ENCODE measurements at regions not wholly inside any gene's neighbourhood (a gene's known extent, or its start where the extent isn't known, plus 50 kb on each side); places are given as distances from the start of the nearest gene placed in this dataset.

DNA sequence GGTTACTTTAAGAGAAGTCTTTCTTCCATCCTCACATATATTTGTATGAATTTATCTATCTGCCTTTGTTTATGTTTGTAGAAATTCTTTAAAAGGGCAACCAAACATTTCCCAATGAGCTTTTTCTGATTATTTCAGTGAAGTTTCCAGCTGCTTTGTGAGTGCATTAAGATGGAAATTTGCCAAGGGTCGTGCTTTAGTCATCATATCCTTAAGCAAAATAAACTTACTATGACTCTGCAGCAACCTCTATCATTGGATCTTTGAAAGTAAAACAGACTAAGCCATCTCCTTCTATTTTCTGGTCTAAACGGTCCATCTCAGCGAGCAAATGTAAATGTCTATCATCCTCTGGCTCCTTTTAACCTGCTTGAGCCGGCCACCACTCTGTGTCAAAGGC is 489.3 kb downstream of the SOX11 start:
- TF ChIP-seq POLR2AphosphoS5 (IDR thresholded peaks at IDR 0.05) (no peak), POLR2A (IDR thresholded peaks at IDR 0.05) (no peak), EP300 (IDR thresholded peaks at IDR 0.05) (no peak)
- TF ChIP-seq, protein P1, sequence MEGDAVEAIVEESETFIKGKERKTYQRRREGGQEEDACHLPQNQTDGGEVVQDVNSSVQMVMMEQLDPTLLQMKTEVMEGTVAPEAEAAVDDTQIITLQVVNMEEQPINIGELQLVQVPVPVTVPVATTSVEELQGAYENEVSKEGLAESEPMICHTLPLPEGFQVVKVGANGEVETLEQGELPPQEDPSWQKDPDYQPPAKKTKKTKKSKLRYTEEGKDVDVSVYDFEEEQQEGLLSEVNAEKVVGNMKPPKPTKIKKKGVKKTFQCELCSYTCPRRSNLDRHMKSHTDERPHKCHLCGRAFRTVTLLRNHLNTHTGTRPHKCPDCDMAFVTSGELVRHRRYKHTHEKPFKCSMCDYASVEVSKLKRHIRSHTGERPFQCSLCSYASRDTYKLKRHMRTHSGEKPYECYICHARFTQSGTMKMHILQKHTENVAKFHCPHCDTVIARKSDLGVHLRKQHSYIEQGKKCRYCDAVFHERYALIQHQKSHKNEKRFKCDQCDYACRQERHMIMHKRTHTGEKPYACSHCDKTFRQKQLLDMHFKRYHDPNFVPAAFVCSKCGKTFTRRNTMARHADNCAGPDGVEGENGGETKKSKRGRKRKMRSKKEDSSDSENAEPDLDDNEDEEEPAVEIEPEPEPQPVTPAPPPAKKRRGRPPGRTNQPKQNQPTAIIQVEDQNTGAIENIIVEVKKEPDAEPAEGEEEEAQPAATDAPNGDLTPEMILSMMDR (IDR thresholded peaks at IDR 0.05): no peak
